ENCODE measurements at regions not wholly inside any gene's neighbourhood (a gene's known extent, or its start where the extent isn't known, plus 50 kb on each side); places are given as distances from the start of the nearest gene placed in this dataset.
"Not testable (repeated sequence)": the region's sequence is repeated elsewhere in the genome, so short reads cannot be mapped to it uniquely, and the experiment has no call there.

GRCh38 chr1:157460381-157460780, 91.9 kb downstream of the FCRL5 start:
- H3K9me3 ChIP-seq (replicated peaks): no peaks in the 10 kb centered on the region
- H3K27me3 ChIP-seq (replicated peaks): no peaks in the 10 kb centered on the region
- no peak for DNase-seq (ENCODE audit: low read depth in 1 of 2, low spot score in 2 of 2)
- H3K4me3 ChIP-seq: no peak overlapping the region
- H3K4me1 ChIP-seq (replicated peaks): no peaks in the 10 kb centered on the region
- no peaks in the 10 kb centered on the region for H3K36me3 ChIP-seq
- no peak overlapping the region for H3K27ac ChIP-seq

- no peaks in the 10 kb centered on the region for H3K27me3 ChIP-seq (replicated peaks)
Measured at GRCh38 chr1:157457279-157457678, 95.0 kb downstream of the FCRL5 start.

GRCh38 chr1:157455318-157455717, 97.0 kb downstream of the FCRL5 start:
- DNase-seq (ENCODE audit: low read depth in 1 of 2, low spot score in 2 of 2): no peak
- Histone ChIP-seq H3K9me3 (replicated peaks) (no peaks in the 10 kb centered on the region), H3K27me3 (replicated peaks) (no peaks in the 10 kb centered on the region), H3K27ac (no peak overlapping the region), H3K36me3 (no peaks in the 10 kb centered on the region), H3K4me1 (replicated peaks) (no peaks in the 10 kb centered on the region), H3K4me3 (no peak overlapping the region)

More at GRCh38 chr1:157457279-157457678, 95.0 kb downstream of the FCRL5 start:
- H3K36me3 ChIP-seq: no peaks in the 10 kb centered on the region
- H3K4me3 ChIP-seq: no peak overlapping the region
- no peak for DNase-seq (ENCODE audit: low read depth in 1 of 2, low spot score in 2 of 2)
- no peaks in the 10 kb centered on the region for H3K4me1 ChIP-seq (replicated peaks)
- H3K9me3 ChIP-seq (replicated peaks): no peaks in the 10 kb centered on the region
- H3K27ac ChIP-seq: no peak overlapping the region

- no peaks in the 10 kb centered on the region for H3K36me3 ChIP-seq
- DNase-seq (ENCODE audit: low read depth in 1 of 2, low spot score in 2 of 2): no peak
- no peak overlapping the region for H3K27ac ChIP-seq
- H3K9me3 ChIP-seq (replicated peaks): no peaks in the 10 kb centered on the region
- H3K27me3 ChIP-seq (replicated peaks): no peaks in the 10 kb centered on the region
- H3K4me3 ChIP-seq: no peak overlapping the region
- H3K4me1 ChIP-seq (replicated peaks): no peaks in the 10 kb centered on the region
Measured at GRCh38 chr1:157450106-157450505, 102.2 kb downstream of the FCRL5 start.

- H3K27ac ChIP-seq: no peak overlapping the region
- no peak overlapping the region for H3K4me3 ChIP-seq
- no peaks in the 10 kb centered on the region for H3K36me3 ChIP-seq
- H3K4me1 ChIP-seq (replicated peaks): no peaks in the 10 kb centered on the region
- no peaks in the 10 kb centered on the region for H3K9me3 ChIP-seq (replicated peaks)
- 0 out of 2 replicates have a peak, but pooled peaks cover 9% of the 10 kb centered on the region for H3K27me3 ChIP-seq (replicated peaks)
- no peak for DNase-seq (ENCODE audit: low read depth in 1 of 2, low spot score in 2 of 2)
Measured at GRCh38 chr1:157448636-157449035, 103.7 kb downstream of the FCRL5 start.

- not testable (repeated sequence) for H3K9me3 ChIP-seq (replicated peaks); H3K4me3 ChIP-seq; H3K36me3 ChIP-seq; H3K4me1 ChIP-seq (replicated peaks); DNase-seq (ENCODE audit: low read depth in 1 of 2, low spot score in 2 of 2); H3K27ac ChIP-seq
- H3K27me3 ChIP-seq (replicated peaks): 0 out of 2 replicates have a peak, but pooled peaks cover 16% of the 10 kb centered on the region
Measured at GRCh38 chr1:157446356-157446755, 106.0 kb downstream of the FCRL5 start.

GRCh38 chr1:157445616-157446140, 106.6 kb downstream of the FCRL5 start:
- not testable (repeated sequence) for H3K9me3 ChIP-seq (replicated peaks); H3K27ac ChIP-seq; H3K4me3 ChIP-seq; H3K36me3 ChIP-seq; H3K4me1 ChIP-seq (replicated peaks); DNase-seq (ENCODE audit: low read depth in 1 of 2, low spot score in 2 of 2)
- 0 out of 2 replicates have a peak, but pooled peaks cover 16% of the 10 kb centered on the region for H3K27me3 ChIP-seq (replicated peaks)

- H3K36me3 ChIP-seq: no peaks in the 10 kb centered on the region
- H3K27ac ChIP-seq: no peak overlapping the region
- no peak for DNase-seq (ENCODE audit: low read depth in 1 of 2, low spot score in 2 of 2)
Measured at GRCh38 chr1:157442065-157442464, 110.2 kb downstream of the FCRL5 start.

GRCh38 chr1:157439302-157439954, 112.9 kb downstream of the FCRL5 start:
- Histone ChIP-seq H3K27ac (no peak overlapping the region), H3K27me3 (replicated peaks) (peaks cover 26% of the 10 kb centered on the region)
- no peak for DNase-seq (ENCODE audit: low read depth in 1 of 2, low spot score in 2 of 2)

More at GRCh38 chr1:157442065-157442464, 110.2 kb downstream of the FCRL5 start:
- Histone ChIP-seq H3K9me3 (replicated peaks) (no peaks in the 10 kb centered on the region), H3K27me3 (replicated peaks) (0 out of 2 replicates have a peak, but pooled peaks cover 16% of the 10 kb centered on the region), H3K4me3 (no peak overlapping the region), H3K4me1 (replicated peaks) (no peaks in the 10 kb centered on the region)

GRCh38 chr1:157438613-157439012, 113.7 kb downstream of the FCRL5 start:
- no peaks in the 10 kb centered on the region for H3K4me1 ChIP-seq (replicated peaks)
- DNase-seq (ENCODE audit: low read depth in 1 of 2, low spot score in 2 of 2): no peak
- no peaks in the 10 kb centered on the region for H3K36me3 ChIP-seq
- H3K27ac ChIP-seq: no peak overlapping the region
- peaks cover 19% of the 10 kb centered on the region for H3K27me3 ChIP-seq (replicated peaks)
- no peak overlapping the region for H3K4me3 ChIP-seq
- H3K9me3 ChIP-seq (replicated peaks): no peaks in the 10 kb centered on the region

More at GRCh38 chr1:157439302-157439954, 112.9 kb downstream of the FCRL5 start:
- H3K4me1 ChIP-seq (replicated peaks): no peaks in the 10 kb centered on the region
- no peak overlapping the region for H3K4me3 ChIP-seq
- no peaks in the 10 kb centered on the region for H3K36me3 ChIP-seq
- H3K9me3 ChIP-seq (replicated peaks): no peaks in the 10 kb centered on the region

GRCh38 chr1:157438146-157438545, 114.2 kb downstream of the FCRL5 start:
- no peak for DNase-seq (ENCODE audit: low read depth in 1 of 2, low spot score in 2 of 2)
- Histone ChIP-seq H3K27me3 (replicated peaks) (peaks cover 15% of the 10 kb centered on the region), H3K4me1 (replicated peaks) (no peaks in the 10 kb centered on the region), H3K9me3 (replicated peaks) (no peaks in the 10 kb centered on the region), H3K27ac (no peak overlapping the region), H3K36me3 (no peaks in the 10 kb centered on the region), H3K4me3 (no peak overlapping the region)

- Histone ChIP-seq H3K4me1 (replicated peaks) (no peaks in the 10 kb centered on the region), H3K4me3 (no peak overlapping the region), H3K27ac (no peak overlapping the region), H3K27me3 (replicated peaks) (peaks cover 13% of the 10 kb centered on the region), H3K36me3 (no peaks in the 10 kb centered on the region), H3K9me3 (replicated peaks) (no peaks in the 10 kb centered on the region)
- DNase-seq (ENCODE audit: low read depth in 1 of 2, low spot score in 2 of 2): no peak
Measured at GRCh38 chr1:157437296-157437695, 115.0 kb downstream of the FCRL5 start.

- DNase-seq (ENCODE audit: low read depth in 1 of 2, low spot score in 2 of 2): no peak
- Histone ChIP-seq H3K27ac (no peak overlapping the region), H3K36me3 (no peaks in the 10 kb centered on the region), H3K4me1 (replicated peaks) (no peaks in the 10 kb centered on the region), H3K9me3 (replicated peaks) (no peaks in the 10 kb centered on the region), H3K27me3 (replicated peaks) (peaks cover 18% of the 10 kb centered on the region), H3K4me3 (no peak overlapping the region)
Measured at GRCh38 chr1:157431751-157432150, 120.6 kb downstream of the FCRL5 start.

GRCh38 chr1:157429601-157430240, 122.6 kb downstream of the FCRL5 start:
- no peak overlapping the region for H3K4me3 ChIP-seq
- no peaks in the 10 kb centered on the region for H3K9me3 ChIP-seq (replicated peaks)
- H3K36me3 ChIP-seq: no peaks in the 10 kb centered on the region
- no peak for DNase-seq (ENCODE audit: low read depth in 1 of 2, low spot score in 2 of 2)
- peaks cover 6% of the 10 kb centered on the region; the same call in 1 of the 2 replicates for H3K27me3 ChIP-seq (replicated peaks)
- no peaks in the 10 kb centered on the region for H3K4me1 ChIP-seq (replicated peaks)
- no peak overlapping the region for H3K27ac ChIP-seq
